GM10248 (cell line): ENCODE measurements at regions not wholly inside any gene's neighbourhood (a gene's known extent, or its start where the extent isn't known, plus 50 kb on each side); places are given as distances from the start of the nearest gene placed in this dataset.

Experiments used
- CTCF ChIA-PET: fragments of 300-600 bp; sonication (Branson Sonifier 250); formaldehyde crosslinking; extraction: SDS; loops from one replicate; lab custom pipeline; 2021; ENCODE audit warnings: antibody characterized with exemption; lab: Yijun Ruan, JAX
- POLR2A ChIA-PET: fragments of 350-650 bp; sonication (Branson Sonifier 250); formaldehyde crosslinking; extraction: SDS; loops from one replicate; lab custom pipeline; 2020; ENCODE audit warnings: antibody characterized with exemption; lab: Yijun Ruan, JAX
- DNase-seq: peaks from one replicate; pipeline ENCODE4 v3.0.0; 2012; ENCODE audit errors: extremely low spot score
- TF ChIP-seq, protein P1 (sequence below): IDR thresholded peaks from 2 replicates; pipeline ENCODE4 v1.5.1; 2012; ENCODE audit warnings: mild to moderate bottlenecking, low read depth; ENCODE audit errors: extremely low read depth, missing control alignments, control extremely low read depth

DNA sequence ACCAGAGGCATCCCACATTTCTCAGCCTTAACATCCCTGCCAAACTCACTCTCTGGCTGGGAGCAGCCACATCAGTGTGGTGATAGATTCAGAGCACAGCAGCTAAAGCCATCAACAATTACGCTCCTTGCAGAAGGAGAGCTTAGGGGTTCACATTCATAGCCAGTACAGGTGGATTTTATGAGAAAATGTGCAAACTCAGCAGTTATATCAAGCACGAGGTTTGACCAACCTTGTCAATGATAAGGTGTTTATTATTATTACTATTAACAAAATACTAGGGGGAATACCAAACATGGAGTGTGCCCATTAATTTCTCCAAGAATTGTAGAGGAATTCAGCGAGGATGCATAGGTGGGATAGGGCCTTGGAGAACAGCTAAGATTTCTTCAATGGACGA, 362.3 kb downstream of the WDR11 start:
- TF ChIP-seq, protein P1, sequence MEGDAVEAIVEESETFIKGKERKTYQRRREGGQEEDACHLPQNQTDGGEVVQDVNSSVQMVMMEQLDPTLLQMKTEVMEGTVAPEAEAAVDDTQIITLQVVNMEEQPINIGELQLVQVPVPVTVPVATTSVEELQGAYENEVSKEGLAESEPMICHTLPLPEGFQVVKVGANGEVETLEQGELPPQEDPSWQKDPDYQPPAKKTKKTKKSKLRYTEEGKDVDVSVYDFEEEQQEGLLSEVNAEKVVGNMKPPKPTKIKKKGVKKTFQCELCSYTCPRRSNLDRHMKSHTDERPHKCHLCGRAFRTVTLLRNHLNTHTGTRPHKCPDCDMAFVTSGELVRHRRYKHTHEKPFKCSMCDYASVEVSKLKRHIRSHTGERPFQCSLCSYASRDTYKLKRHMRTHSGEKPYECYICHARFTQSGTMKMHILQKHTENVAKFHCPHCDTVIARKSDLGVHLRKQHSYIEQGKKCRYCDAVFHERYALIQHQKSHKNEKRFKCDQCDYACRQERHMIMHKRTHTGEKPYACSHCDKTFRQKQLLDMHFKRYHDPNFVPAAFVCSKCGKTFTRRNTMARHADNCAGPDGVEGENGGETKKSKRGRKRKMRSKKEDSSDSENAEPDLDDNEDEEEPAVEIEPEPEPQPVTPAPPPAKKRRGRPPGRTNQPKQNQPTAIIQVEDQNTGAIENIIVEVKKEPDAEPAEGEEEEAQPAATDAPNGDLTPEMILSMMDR: no peak
- ChIA-PET CTCF (no interaction called here), POLR2A (no interaction called here)
- DNase-seq: no peak

DNA sequence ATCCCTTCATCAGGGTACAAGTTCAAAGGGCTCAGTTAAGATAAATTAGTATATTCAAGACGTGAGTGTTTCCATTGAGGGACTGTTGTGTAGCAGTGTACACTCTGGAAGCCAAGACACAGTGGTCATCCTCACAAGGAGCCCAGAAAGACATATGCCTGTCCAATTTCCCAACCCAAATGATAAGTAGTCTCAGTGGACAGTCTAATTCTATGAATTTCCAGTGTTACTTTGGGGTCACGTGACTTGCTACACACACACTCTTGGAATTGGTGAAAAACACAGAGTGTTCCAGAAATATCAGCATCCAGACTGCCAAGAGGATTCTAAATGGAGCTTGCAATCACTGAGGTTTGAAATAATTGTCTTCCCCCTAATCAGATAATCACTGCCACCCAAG, 365.1 kb downstream of the WDR11 start:
- TF ChIP-seq, protein P1: no peak
- CTCF ChIA-PET: no interaction called here
- DNase-seq: no peak
- POLR2A ChIA-PET: no interaction called here

DNA sequence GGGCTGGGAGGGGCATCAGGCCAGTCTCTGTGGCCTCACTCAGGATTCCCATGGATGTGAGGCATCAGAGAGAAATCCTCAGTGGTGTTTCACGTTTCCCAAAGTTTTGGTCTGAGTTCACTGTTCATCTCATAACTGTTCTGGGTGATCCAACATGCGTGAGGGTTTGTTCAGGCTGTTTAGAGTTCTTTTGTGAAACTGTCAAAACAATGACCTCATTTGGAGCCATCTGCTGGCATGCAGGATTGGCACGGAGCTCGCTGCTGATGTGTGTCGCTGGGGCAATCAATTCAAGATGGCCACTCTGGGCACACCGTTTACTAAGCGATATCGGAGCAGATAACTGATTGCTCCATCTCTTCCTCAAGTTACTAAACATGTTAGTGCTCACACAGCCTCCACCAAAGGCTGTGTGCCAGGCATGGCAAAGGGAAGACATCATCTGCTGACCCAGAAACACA, 365.6 kb downstream of the WDR11 start:
- ChIA-PET CTCF (no interaction called here), POLR2A (no interaction called here)
- DNase-seq: no peak
- TF ChIP-seq, protein P1: no peak

DNA sequence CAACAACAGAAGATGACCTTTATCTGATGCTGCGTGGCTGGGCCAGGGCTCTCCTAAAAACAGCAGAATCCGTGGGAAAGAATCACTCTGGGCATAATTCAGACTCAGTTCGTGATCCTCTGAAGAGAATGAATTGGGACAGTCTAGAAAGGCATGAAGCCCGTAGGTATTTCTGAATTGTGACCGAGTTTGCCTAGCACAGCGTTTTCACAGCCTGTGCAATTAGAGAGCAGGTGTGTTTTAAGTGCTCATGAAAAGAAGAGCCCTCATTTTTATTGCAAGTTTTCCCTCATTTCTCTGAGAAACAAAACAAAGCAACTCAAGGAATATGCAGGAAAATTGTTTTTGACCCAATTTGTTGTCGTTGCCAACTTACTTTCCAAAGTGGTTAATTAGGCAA, 366.2 kb downstream of the WDR11 start:
- POLR2A ChIA-PET: no interaction called here
- CTCF ChIA-PET: no interaction called here
- TF ChIP-seq, protein P1: no peak
- DNase-seq: no peak

DNA sequence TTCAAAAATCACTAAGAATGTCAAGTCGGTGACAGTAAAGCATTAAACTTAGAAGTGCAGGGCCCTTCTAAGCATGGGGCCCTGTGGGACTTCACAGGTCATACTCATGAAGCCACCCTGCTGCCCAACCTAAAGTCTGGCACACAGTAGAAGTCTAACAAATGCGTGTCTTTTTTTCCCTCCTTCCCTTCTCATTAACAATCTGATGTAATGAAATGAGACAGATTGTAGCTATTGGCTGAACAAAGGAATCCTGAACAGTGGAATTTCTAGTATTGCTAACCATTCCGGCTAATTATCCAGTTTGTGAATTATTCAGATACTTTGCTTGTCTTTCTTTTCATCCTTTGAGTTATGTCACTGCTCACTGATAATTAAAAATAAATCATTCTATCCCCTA, 369.9 kb downstream of the WDR11 start:
- DNase-seq: no peak
- ChIA-PET CTCF (no interaction called here), POLR2A (no interaction called here)
- TF ChIP-seq, protein P1: no peak

DNA sequence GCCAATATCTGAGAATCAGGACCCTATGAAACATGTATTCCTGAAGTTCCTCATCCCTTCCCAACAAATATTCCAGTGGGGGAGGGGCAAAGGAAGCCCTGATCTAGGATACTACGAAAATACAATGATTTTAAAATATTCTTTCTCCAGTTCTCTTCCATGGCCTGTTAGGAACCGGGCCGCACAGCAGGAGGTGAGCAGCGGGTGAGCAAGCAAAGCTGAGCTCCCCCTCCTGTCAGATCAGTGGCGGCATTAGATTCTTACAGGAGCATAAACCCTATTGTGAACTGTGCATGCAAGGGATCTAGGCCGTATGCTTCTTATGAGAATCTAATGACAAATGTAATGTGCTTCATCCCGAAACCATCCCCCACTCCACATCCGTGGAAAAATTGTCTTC, 370.8 kb downstream of the WDR11 start:
- DNase-seq: no peak
- ChIA-PET POLR2A (no interaction called here), CTCF (no interaction called here)
- TF ChIP-seq, protein P1: no peak

DNA sequence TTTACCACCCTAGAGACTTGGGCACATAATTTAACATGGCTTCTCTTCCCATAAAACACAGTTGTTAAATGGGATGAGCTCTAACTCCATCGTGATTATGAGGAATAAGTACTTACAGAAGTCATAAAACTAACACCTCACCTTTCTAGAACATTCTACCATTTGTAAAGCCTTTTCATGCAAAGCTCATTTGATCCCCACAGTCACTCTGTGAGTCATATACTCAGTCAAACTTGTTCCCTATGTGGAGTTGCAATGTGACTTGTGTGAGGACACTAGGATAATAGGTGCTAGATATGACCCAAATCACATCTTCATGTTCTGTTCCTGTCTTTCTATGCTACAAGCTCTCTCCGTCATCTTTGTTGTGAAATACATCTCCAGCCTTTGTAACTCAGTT, 371.7 kb downstream of the WDR11 start:
- ChIA-PET POLR2A (no interaction called here), CTCF (no interaction called here)
- TF ChIP-seq, protein P1: no peak
- DNase-seq: no peak
